ENCODE measurements at regions not wholly inside any gene's neighbourhood (a gene's known extent, or its start where the extent isn't known, plus 50 kb on each side); places are given as distances from the start of the nearest gene placed in this dataset.

- TF ChIP-seq DIDO1 (tag; IDR thresholded peaks at IDR 0.05; ENCODE audit: low read depth): no peak
- no peak for TF ChIP-seq CBFB (CRISPR knock-in tag; IDR thresholded peaks at IDR 0.05)
- TF ChIP-seq NR1H2 (CRISPR knock-in tag; IDR thresholded peaks at IDR 0.05): no peak
- no peak for TF ChIP-seq PHF20 (IDR thresholded peaks at IDR 0.05; ENCODE audit: partially characterized antibody)
- no peak for TF ChIP-seq TCF3 (CRISPR knock-in tag; IDR thresholded peaks at IDR 0.05)
- no peak for TF ChIP-seq HDGF (IDR thresholded peaks at IDR 0.05)
- TF ChIP-seq SUPT5H (IDR thresholded peaks at IDR 0.05): no peak
- TF ChIP-seq, protein P1, sequence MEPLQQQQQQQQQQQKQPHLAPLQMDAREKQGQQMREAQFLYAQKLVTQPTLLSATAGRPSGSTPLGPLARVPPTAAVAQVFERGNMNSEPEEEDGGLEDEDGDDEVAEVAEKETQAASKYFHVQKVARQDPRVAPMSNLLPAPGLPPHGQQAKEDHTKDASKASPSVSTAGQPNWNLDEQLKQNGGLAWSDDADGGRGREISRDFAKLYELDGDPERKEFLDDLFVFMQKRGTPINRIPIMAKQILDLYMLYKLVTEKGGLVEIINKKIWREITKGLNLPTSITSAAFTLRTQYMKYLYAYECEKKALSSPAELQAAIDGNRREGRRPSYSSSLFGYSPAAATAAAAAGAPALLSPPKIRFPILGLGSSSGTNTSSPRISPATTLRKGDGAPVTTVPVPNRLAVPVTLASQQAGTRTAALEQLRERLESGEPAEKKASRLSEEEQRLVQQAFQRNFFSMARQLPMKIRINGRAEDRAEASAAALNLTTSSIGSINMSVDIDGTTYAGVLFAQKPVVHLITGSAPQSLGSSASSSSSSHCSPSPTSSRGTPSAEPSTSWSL (CRISPR knock-in tag; IDR thresholded peaks at IDR 0.05; ENCODE audit: borderline replicate concordance): no peak
- TF ChIP-seq SMAD2 (IDR thresholded peaks at IDR 0.05; ENCODE audit: low read depth, low read length): no peak
- no peak for TF ChIP-seq CBFA2T3 (IDR thresholded peaks at IDR 0.05)
- TF ChIP-seq RNF219 (CRISPR knock-in tag; IDR thresholded peaks at IDR 0.05): no peak
- no peak for TF ChIP-seq ZFP30 (CRISPR knock-in tag; IDR thresholded peaks at IDR 0.05; ENCODE audit: borderline replicate concordance)
- TF ChIP-seq THRA (IDR thresholded peaks at IDR 0.05): no peak
- no peak for DNase-seq (ENCODE audit: extremely low read depth in 1 of 4, low spot score in 3 of 4)
- ChIA-PET CTCF (ENCODE audit: low intra/inter-chr PET ratio) (no interaction called here), POLR2A (interaction anchor here (0.7 kb wide), 1 partner anchor 216 kb away, joined by 4 read pairs; no protein-coding TSS in a partner anchor)
- Histone ChIP-seq H3K4me1 (replicated peaks in 1 of 2; ENCODE audit: control insufficient read depth in 2 of 2, insufficient read depth in 2 of 2, low read length in 2 of 2) (no peaks in the 10 kb centered on the region), H3K36me3 (ENCODE audit: control insufficient read depth, insufficient read depth, low read length) (no peaks in the 10 kb centered on the region), H3K27me3 (ENCODE audit: control insufficient read depth in 2 of 2, insufficient read depth in 2 of 2, low read length in 2 of 2) (no peaks in the 10 kb centered on the region), H3K9me3 (replicated peaks; ENCODE audit: control insufficient read depth, insufficient read depth, low read depth, low read length) (no peaks in the 10 kb centered on the region), H3K9me1 (ENCODE audit: control insufficient read depth, insufficient read depth, low read length) (no peaks in the 10 kb centered on the region), H3K9ac (ENCODE audit: insufficient read depth in 1 of 2, low read depth in 2 of 2, low read length in 2 of 2) (no peak overlapping the region), H3K4me2 (ENCODE audit: insufficient read depth, low read length) (no peak overlapping the region), H3K4me3 (no peak overlapping the region), H3K27ac (ENCODE audit: extremely low read depth, low read depth, low read length) (no peak overlapping the region), H4K20me1 (replicated peaks; ENCODE audit: control insufficient read depth, insufficient read depth, low read length) (no peaks in the 10 kb centered on the region), H3K79me2 (ENCODE audit: control insufficient read depth, insufficient read depth, low read length) (no peaks in the 10 kb centered on the region), H2AFZ (ENCODE audit: low read depth, low read length) (no peak overlapping the region)
- intact Hi-C loops (cut with micrococcal nuclease) (no loop called here), in situ Hi-C loops (cut with MboI) (no loop called here)
- no peak for ATAC-seq
- WGBS (ENCODE audit: insufficient coverage, low coverage, missing lambda C conversion rate): 0% methylated on average over 2 of the region's 2 CpGs
- no TSS peak for BruUV-seq (replicated peaks)
- no peak for FAIRE-seq
Measured at GRCh38 chr3:40766396-40766795, 241.6 kb downstream of the ZNF621 start.
